ENCODE measurements at regions not wholly inside any gene's neighbourhood (a gene's known extent, or its start where the extent isn't known, plus 50 kb on each side); places are given as distances from the start of the nearest gene placed in this dataset.

DNA sequence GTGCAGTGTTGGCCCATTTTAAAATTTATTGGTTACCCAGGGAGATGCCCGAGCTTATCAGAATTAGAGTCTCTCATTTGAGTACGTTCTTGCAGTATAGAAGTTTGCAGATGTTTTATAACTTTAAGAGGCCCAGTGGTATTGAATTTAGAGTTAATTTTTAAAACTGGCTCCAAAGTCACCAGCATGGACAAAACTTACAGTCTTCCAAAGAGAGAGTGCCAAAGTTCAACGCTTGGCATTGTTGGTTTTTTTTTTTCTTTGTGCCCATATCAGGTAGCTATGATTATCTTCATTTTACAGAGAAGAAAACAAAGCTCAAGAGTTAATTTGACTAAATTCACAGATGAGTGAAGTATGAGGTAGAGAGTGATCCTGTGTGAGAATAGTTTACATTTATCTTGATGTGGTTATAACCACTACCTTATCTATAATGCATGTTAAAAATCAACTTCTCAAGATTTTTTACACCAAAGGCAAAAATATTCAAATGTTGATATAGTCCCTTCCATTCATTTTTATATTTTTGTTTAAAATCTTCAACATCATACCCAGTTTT is 273.7 kb upstream of the DMRT1 start (continued):
- TF ChIP-seq SUZ12 (IDR thresholded peaks at IDR 0.05; ENCODE audit: unreplicated experiment) (no peak), SMARCA5 (IDR thresholded peaks at IDR 0.05) (no peak), NFXL1 (IDR thresholded peaks at IDR 0.05; ENCODE audit: borderline replicate concordance) (no peak), GABPA (IDR thresholded peaks at IDR 0.05; ENCODE audit: low read depth) (no peak), SRF (IDR thresholded peaks at IDR 0.05; ENCODE audit: low read depth in 2 of 2, low read length in 2 of 2) (no peak), ETV6 (conservative IDR thresholded peaks at IDR 0.05 in 1 of 2, IDR thresholded peaks at IDR 0.05 in 1 of 2; ENCODE audit: borderline replicate concordance in 1 of 2, low read depth in 1 of 2) (no peak), ZZZ3 (IDR thresholded peaks at IDR 0.05; ENCODE audit: control insufficient read depth, insufficient read length, low read depth) (no peak), FOXK2 (IDR thresholded peaks at IDR 0.05) (no peak), TARDBP (IDR thresholded peaks at IDR 0.05; ENCODE audit: borderline replicate concordance) (no peak), POLR2AphosphoS5 (IDR thresholded peaks at IDR 0.05; ENCODE audit: low read length) (no peak), EGR1 (IDR thresholded peaks at IDR 0.05; ENCODE audit: borderline replicate concordance in 1 of 2, low read depth in 2 of 2, low read length in 2 of 2) (no peak)
- TF ChIP-seq, protein P1, sequence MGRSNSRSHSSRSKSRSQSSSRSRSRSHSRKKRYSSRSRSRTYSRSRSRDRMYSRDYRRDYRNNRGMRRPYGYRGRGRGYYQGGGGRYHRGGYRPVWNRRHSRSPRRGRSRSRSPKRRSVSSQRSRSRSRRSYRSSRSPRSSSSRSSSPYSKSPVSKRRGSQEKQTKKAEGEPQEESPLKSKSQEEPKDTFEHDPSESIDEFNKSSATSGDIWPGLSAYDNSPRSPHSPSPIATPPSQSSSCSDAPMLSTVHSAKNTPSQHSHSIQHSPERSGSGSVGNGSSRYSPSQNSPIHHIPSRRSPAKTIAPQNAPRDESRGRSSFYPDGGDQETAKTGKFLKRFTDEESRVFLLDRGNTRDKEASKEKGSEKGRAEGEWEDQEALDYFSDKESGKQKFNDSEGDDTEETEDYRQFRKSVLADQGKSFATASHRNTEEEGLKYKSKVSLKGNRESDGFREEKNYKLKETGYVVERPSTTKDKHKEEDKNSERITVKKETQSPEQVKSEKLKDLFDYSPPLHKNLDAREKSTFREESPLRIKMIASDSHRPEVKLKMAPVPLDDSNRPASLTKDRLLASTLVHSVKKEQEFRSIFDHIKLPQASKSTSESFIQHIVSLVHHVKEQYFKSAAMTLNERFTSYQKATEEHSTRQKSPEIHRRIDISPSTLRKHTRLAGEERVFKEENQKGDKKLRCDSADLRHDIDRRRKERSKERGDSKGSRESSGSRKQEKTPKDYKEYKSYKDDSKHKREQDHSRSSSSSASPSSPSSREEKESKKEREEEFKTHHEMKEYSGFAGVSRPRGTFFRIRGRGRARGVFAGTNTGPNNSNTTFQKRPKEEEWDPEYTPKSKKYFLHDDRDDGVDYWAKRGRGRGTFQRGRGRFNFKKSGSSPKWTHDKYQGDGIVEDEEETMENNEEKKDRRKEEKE (IDR thresholded peaks at IDR 0.05): no peak
- TF ChIP-seq, protein P2, sequence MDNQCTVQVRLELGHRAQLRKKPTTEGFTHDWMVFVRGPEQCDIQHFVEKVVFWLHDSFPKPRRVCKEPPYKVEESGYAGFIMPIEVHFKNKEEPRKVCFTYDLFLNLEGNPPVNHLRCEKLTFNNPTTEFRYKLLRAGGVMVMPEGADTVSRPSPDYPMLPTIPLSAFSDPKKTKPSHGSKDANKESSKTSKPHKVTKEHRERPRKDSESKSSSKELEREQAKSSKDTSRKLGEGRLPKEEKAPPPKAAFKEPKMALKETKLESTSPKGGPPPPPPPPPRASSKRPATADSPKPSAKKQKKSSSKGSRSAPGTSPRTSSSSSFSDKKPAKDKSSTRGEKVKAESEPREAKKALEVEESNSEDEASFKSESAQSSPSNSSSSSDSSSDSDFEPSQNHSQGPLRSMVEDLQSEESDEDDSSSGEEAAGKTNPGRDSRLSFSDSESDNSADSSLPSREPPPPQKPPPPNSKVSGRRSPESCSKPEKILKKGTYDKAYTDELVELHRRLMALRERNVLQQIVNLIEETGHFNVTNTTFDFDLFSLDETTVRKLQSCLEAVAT (IDR thresholded peaks at IDR 0.05): no peak
- TF ChIP-seq, protein P3, sequence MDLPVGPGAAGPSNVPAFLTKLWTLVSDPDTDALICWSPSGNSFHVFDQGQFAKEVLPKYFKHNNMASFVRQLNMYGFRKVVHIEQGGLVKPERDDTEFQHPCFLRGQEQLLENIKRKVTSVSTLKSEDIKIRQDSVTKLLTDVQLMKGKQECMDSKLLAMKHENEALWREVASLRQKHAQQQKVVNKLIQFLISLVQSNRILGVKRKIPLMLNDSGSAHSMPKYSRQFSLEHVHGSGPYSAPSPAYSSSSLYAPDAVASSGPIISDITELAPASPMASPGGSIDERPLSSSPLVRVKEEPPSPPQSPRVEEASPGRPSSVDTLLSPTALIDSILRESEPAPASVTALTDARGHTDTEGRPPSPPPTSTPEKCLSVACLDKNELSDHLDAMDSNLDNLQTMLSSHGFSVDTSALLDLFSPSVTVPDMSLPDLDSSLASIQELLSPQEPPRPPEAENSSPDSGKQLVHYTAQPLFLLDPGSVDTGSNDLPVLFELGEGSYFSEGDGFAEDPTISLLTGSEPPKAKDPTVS (IDR thresholded peaks at IDR 0.05; ENCODE audit: low read depth, low read length): no peak

All from GM12878 (cell line).